ENCODE measurements at regions not wholly inside any gene's neighbourhood (a gene's known extent, or its start where the extent isn't known, plus 50 kb on each side); places are given as distances from the start of the nearest gene placed in this dataset.

DNA sequence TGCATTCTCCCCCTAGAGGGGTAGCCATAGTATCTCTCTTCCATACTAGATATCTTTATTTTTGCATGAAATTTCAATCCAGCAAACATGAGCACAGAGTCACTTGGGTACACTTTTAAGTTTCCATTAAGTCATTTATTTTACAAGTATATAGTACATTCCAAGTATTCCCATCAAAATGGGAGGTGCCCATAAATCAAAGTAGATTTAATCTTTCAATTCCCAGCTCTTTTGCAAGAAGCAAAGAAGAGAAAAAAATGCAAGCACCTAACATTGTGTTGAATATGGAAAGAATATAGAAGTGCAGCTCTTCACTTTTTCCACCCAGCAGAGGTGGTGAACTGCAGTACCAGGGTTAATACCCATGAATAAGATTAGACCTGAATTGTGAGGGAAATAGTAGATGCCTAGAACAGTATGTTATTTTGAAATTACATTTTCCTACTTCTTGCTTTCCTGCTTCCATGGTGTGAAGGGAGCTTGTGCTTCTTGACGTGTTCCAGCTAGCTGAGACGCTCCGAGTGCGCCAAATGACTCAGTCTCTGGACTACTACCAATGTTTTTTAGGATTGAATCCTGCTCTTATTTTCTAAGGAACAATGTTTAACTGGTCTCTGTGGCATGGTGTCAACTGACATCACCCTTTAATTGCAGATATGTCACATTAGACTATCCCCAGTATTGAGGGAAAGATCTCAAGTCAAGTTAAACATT lies 151.1 kb upstream of the MAF start:
- intact Hi-C loops (cut with DNase I, micrococcal nuclease), result no loop called here
- Histone ChIP-seq H3K4me1 (ENCODE audit: insufficient read depth, low read length) (peaks cover 11% of the 10 kb centered on the region), H3K27ac (ENCODE audit: low read depth in 1 of 2, low read length in 2 of 2) (no peak overlapping the region), H3K9me3 (ENCODE audit: control insufficient read depth in 1 of 2, insufficient read depth in 1 of 2, low read length in 2 of 2) (peaks cover 0 to 3% of the 10 kb centered on the region in 2 experiments), H3K4me3 (ENCODE audit: low read length) (no peak overlapping the region), H3K27me3 (ENCODE audit: control insufficient read depth in 1 of 2, insufficient read depth in 2 of 2, low read length in 2 of 2) (no peaks in the 10 kb centered on the region), H3K36me3 (ENCODE audit: insufficient read depth, low read length) (no peaks in the 10 kb centered on the region)
- Mint-ChIP-seq H3K4me1 (ENCODE audit: low read depth) (peaks cover 11% of the 10 kb centered on the region), H3K27ac (no peak overlapping the region), H3K4me3 (no peak overlapping the region), H3K36me3 (ENCODE audit: low read depth) (no peaks in the 10 kb centered on the region), H3K27me3 (peaks cover 4% of the 10 kb centered on the region), H3K9me3 (peaks cover 4% of the 10 kb centered on the region)
- ChIA-PET POLR2A (no interaction called here), CTCF (no interaction called here)
- DNase-seq (no peak), ATAC-seq (ENCODE audit: poor library complexity) (no peak)
- TF ChIP-seq, protein P1, sequence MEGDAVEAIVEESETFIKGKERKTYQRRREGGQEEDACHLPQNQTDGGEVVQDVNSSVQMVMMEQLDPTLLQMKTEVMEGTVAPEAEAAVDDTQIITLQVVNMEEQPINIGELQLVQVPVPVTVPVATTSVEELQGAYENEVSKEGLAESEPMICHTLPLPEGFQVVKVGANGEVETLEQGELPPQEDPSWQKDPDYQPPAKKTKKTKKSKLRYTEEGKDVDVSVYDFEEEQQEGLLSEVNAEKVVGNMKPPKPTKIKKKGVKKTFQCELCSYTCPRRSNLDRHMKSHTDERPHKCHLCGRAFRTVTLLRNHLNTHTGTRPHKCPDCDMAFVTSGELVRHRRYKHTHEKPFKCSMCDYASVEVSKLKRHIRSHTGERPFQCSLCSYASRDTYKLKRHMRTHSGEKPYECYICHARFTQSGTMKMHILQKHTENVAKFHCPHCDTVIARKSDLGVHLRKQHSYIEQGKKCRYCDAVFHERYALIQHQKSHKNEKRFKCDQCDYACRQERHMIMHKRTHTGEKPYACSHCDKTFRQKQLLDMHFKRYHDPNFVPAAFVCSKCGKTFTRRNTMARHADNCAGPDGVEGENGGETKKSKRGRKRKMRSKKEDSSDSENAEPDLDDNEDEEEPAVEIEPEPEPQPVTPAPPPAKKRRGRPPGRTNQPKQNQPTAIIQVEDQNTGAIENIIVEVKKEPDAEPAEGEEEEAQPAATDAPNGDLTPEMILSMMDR (IDR thresholded peaks at IDR 0.05), result no peak

DNA sequence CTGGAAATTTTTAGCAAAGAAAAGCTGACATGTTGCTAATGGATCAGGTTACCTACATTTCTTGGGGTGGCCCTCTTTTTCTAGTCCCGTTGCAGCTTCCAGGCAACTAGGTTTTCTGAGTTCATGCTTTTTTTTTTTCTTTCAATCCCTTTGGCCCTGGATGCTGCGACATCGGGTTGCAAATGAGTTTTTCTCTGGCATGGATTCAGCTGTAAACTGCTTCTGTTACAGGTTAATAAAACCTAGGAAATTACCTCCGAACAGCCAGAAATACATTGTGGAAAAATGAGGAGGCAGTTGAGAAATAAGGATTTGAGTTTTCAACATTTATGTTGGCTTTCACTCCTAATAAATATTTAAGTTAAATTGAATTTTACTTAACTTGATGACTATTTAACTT lies 149.8 kb upstream of the MAF start:
- Mint-ChIP-seq H3K4me3 (no peak overlapping the region), H3K4me1 (ENCODE audit: low read depth) (peaks cover 11% of the 10 kb centered on the region), H3K36me3 (ENCODE audit: low read depth) (no peaks in the 10 kb centered on the region), H3K27ac (no peak overlapping the region), H3K9me3 (peaks cover 4% of the 10 kb centered on the region), H3K27me3 (peaks cover 4% of the 10 kb centered on the region)
- Histone ChIP-seq H3K9me3 (ENCODE audit: control insufficient read depth in 1 of 2, insufficient read depth in 1 of 2, low read length in 2 of 2) (peaks cover 0 to 3% of the 10 kb centered on the region in 2 experiments), H3K27me3 (ENCODE audit: control insufficient read depth in 1 of 2, insufficient read depth in 2 of 2, low read length in 2 of 2) (no peaks in the 10 kb centered on the region), H3K27ac (ENCODE audit: low read depth in 1 of 2, low read length in 2 of 2) (no peak overlapping the region), H3K4me3 (ENCODE audit: low read length) (no peak overlapping the region), H3K36me3 (ENCODE audit: insufficient read depth, low read length) (no peaks in the 10 kb centered on the region), H3K4me1 (ENCODE audit: insufficient read depth, low read length) (peaks cover 11% of the 10 kb centered on the region)
- TF ChIP-seq, protein P1 (IDR thresholded peaks at IDR 0.05), result no peak
- ChIA-PET CTCF (interaction anchor here (0.7 kb wide), 1 partner anchor 166 kb away, joined by 3 read pairs; no protein-coding TSS in a partner anchor), POLR2A (no interaction called here)
- no peak for DNase-seq
- intact Hi-C loops (cut with DNase I, micrococcal nuclease), result no loop called here
- no peak for ATAC-seq (ENCODE audit: poor library complexity)

DNA sequence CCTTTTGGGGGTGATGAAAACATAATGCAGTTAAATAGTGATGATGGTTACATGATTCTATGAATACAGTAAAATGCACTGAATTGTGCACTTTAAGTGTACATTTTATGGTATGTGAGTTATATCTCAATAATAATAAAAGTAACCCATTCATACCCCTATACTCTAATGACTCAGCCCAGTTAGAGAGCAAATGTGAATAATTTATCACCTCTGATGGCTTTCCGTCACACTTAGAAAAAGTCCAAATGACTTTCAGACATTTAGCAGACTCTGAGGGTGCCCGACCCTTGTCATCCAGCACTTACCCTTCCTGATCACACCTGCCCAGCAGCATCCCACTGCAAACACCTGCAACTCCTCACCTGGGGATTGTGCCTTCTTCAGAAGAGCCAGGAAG lies 148.1 kb upstream of the MAF start:
- Mint-ChIP-seq H3K4me1 (ENCODE audit: low read depth) (no peaks in the 10 kb centered on the region), H3K4me3 (no peak overlapping the region), H3K36me3 (ENCODE audit: low read depth) (no peaks in the 10 kb centered on the region), H3K27ac (no peak overlapping the region), H3K27me3 (peaks cover 4% of the 10 kb centered on the region), H3K9me3 (no peaks in the 10 kb centered on the region)
- no peak overlapping the region for H3K27ac ChIP-seq (ENCODE audit: low read depth in 1 of 2, low read length in 2 of 2)
- H3K36me3 ChIP-seq (ENCODE audit: insufficient read depth, low read length), result no peaks in the 10 kb centered on the region
- POLR2A ChIA-PET, result no interaction called here
- H3K27me3 ChIP-seq (ENCODE audit: control insufficient read depth in 1 of 2, insufficient read depth in 2 of 2, low read length in 2 of 2), result no peaks in the 10 kb centered on the region
- CTCF ChIA-PET, result no interaction called here
- ATAC-seq (ENCODE audit: poor library complexity) (no peak), DNase-seq (no peak)
- TF ChIP-seq, protein P1 (IDR thresholded peaks at IDR 0.05), result no peak
- peaks cover 3% of the 10 kb centered on the region for H3K4me1 ChIP-seq (ENCODE audit: insufficient read depth, low read length)
- intact Hi-C loops (cut with DNase I, micrococcal nuclease), result no loop called here
- peaks cover 0 to 3% of the 10 kb centered on the region in 2 experiments for H3K9me3 ChIP-seq (ENCODE audit: control insufficient read depth in 1 of 2, insufficient read depth in 1 of 2, low read length in 2 of 2)
- no peak overlapping the region for H3K4me3 ChIP-seq (ENCODE audit: low read length)

Measured in CD4-positive, alpha-beta T cell (primary cell).